B cell (primary cell): ENCODE measurements at regions not wholly inside any gene's neighbourhood (a gene's known extent, or its start where the extent isn't known, plus 50 kb on each side); places are given as distances from the start of the nearest gene placed in this dataset.

Source experiments
- EZH2 ChIP-seq: IDR thresholded peaks from 2 replicates; pipeline ENCODE4 v1.6.1; 2012; ENCODE audit warnings: borderline replicate concordance, low read depth, mild to moderate bottlenecking, moderate library complexity, low read length; ENCODE audit not compliant: insufficient read depth, poor library complexity, severe bottlenecking
- TF ChIP-seq, protein P1 (sequence below): fragments of 200-600 bp; IDR thresholded peaks from one replicate; pipeline ENCODE4 v1.8.0; 2022; ENCODE audit warnings: antibody characterized with exemption, mild to moderate bottlenecking

- TF ChIP-seq, protein P1, sequence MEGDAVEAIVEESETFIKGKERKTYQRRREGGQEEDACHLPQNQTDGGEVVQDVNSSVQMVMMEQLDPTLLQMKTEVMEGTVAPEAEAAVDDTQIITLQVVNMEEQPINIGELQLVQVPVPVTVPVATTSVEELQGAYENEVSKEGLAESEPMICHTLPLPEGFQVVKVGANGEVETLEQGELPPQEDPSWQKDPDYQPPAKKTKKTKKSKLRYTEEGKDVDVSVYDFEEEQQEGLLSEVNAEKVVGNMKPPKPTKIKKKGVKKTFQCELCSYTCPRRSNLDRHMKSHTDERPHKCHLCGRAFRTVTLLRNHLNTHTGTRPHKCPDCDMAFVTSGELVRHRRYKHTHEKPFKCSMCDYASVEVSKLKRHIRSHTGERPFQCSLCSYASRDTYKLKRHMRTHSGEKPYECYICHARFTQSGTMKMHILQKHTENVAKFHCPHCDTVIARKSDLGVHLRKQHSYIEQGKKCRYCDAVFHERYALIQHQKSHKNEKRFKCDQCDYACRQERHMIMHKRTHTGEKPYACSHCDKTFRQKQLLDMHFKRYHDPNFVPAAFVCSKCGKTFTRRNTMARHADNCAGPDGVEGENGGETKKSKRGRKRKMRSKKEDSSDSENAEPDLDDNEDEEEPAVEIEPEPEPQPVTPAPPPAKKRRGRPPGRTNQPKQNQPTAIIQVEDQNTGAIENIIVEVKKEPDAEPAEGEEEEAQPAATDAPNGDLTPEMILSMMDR: no peak
- no peak for TF ChIP-seq EZH2
Measured at GRCh38 chr13:72104656-72105180, 237.7 kb upstream of the DACH1 start.
